ENCODE measurements at regions not wholly inside any gene's neighbourhood (a gene's known extent, or its start where the extent isn't known, plus 50 kb on each side); places are given as distances from the start of the nearest gene placed in this dataset.

GRCh38 chr12:124481772-124482566 lies 85.4 kb downstream of the NCOR2 start:
- Histone ChIP-seq H3K9me3 (no peaks in the 10 kb centered on the region), H3K4me1 (peaks cover 0 to 45% of the 10 kb centered on the region in 2 donors), H3K27ac (peak overlapping the region in 1 of 2 donors; percentile 69), H3K4me3 (no peak overlapping the region), H3K36me3 (peaks cover 33% of the 10 kb centered on the region), H3K27me3 (no peaks in the 10 kb centered on the region)
- DNase-seq (ENCODE audit: low spot score), result no peak
- no peak for TF ChIP-seq CTCF (IDR thresholded peaks at IDR 0.05)

DNA sequence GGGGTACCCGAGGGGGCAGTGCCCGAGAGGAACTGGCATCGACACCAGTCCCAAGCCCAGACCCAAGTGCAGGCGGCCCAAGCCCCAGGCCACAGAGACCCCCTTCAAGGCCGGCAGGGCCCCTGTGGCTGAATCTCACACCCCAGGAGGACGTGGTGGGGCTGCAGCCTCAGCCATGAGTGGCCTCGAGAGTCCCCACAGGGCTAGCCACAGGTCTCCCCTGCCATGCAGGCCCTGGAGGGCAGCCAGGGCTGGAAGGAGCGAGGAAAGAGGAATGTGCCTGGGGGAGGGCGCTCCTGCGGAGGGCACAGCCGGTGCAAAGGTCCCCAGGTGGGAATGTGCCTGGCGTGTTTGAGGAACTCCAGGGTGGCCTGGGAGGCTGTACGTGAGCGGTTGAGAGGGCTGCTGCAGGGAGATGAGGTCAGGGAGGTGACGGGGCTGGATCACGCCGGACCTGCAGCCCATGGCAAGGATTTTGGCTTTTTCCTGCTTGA lies 86.1 kb downstream of the NCOR2 start:
- Histone ChIP-seq H3K27ac (peak overlapping the region in 1 of 2 donors; percentile 69), H3K36me3 (peaks cover 39% of the 10 kb centered on the region), H3K4me1 (peaks cover 0 to 38% of the 10 kb centered on the region in 2 donors), H3K9me3 (no peaks in the 10 kb centered on the region), H3K27me3 (no peaks in the 10 kb centered on the region), H3K4me3 (no peak overlapping the region)
- DNase-seq (ENCODE audit: low spot score), result no peak
- TF ChIP-seq CTCF (IDR thresholded peaks at IDR 0.05), result no peak

DNA sequence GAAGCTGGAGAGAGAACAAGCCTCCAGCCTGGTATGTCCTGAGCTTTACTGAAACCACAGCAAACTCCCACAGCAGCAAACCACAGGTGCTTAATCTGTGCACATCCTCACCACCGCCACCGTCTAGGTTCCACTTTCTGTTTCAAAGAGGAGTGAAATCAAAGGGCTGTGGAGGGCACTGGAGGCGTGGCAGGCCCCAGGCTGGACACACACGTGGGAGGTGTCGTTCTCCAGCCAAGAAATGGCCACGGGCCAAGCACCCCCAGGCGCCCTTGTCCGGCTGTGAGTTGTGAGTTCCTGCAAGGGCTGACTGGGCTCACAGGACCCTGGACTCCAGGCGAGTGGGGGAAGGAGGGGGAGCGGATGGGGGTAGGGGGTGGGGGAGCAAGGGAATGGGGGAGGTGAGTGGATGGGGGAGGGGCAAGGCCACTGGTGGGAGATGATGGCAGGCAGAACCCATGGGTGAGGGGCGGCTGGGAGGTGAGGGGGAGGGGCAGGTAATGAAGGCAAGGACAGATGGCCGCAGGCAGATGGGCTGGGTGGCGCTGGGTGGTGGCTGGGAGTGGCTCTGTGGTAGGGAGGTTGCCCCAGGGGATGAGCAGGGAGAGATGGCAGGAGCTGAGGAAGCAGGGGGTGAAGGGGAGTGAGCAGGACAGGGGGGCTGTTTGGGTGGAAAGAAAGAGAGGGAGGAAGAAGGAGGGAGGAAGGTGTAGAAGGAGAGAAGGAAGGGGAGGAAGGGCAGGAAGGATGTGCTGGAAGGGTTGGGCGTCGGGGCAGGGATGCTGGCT lies 86.7 kb downstream of the NCOR2 start:
- H3K27ac ChIP-seq, result peak overlapping the region; percentile 62 to 69
- H3K36me3 ChIP-seq, result peaks cover 40% of the 10 kb centered on the region
- no peaks in the 10 kb centered on the region for H3K27me3 ChIP-seq
- H3K9me3 ChIP-seq, result no peaks in the 10 kb centered on the region
- no peak for DNase-seq (ENCODE audit: low spot score)
- no peak for TF ChIP-seq CTCF (IDR thresholded peaks at IDR 0.05)
- no peak overlapping the region for H3K4me3 ChIP-seq
- peaks cover 0 to 41% of the 10 kb centered on the region in 2 donors for H3K4me1 ChIP-seq

- Histone ChIP-seq H3K4me1 (peaks cover 0 to 49% of the 10 kb centered on the region in 2 donors), H3K4me3 (no peak overlapping the region), H3K36me3 (peaks cover 43% of the 10 kb centered on the region), H3K27me3 (no peaks in the 10 kb centered on the region), H3K27ac (peak overlapping the region; percentile 62 to 69), H3K9me3 (no peaks in the 10 kb centered on the region)
- DNase-seq (ENCODE audit: low spot score), result no peak
- TF ChIP-seq CTCF (IDR thresholded peaks at IDR 0.05), result no peak
These were observed 87.5 kb downstream of the NCOR2 start for GRCh38 chr12:124479680-124480468.

- no peaks in the 10 kb centered on the region for H3K27me3 ChIP-seq
- H3K4me1 ChIP-seq, result peaks cover 0 to 56% of the 10 kb centered on the region in 2 donors
- peak overlapping the region; percentile 62 to 69 for H3K27ac ChIP-seq
- H3K4me3 ChIP-seq, result no peak overlapping the region
- H3K9me3 ChIP-seq, result no peaks in the 10 kb centered on the region
- no peak for TF ChIP-seq CTCF (IDR thresholded peaks at IDR 0.05)
- no peak for DNase-seq (ENCODE audit: low spot score)
- peaks cover 45% of the 10 kb centered on the region for H3K36me3 ChIP-seq
These were observed 88.3 kb downstream of the NCOR2 start for GRCh38 chr12:124478985-124479645.

All from right atrium auricular region (tissue), 2 donors.